HT1080 (cell line): ENCODE measurements at regions not wholly inside any gene's neighbourhood (a gene's known extent, or its start where the extent isn't known, plus 50 kb on each side); places are given as distances from the start of the nearest gene placed in this dataset.
A peak's percentile ranks its signal among the peaks of the same experiment; 100 is the strongest.
"Not testable (repeated sequence)": the region's sequence is repeated elsewhere in the genome, so short reads cannot be mapped to it uniquely, and the experiment has no call there.

ENCODE experiments used
- DNase-seq: peaks from one replicate; pipeline ENCODE4 v3.0.0-alpha.2; 2015; ENCODE audit warnings: low read depth

DNA sequence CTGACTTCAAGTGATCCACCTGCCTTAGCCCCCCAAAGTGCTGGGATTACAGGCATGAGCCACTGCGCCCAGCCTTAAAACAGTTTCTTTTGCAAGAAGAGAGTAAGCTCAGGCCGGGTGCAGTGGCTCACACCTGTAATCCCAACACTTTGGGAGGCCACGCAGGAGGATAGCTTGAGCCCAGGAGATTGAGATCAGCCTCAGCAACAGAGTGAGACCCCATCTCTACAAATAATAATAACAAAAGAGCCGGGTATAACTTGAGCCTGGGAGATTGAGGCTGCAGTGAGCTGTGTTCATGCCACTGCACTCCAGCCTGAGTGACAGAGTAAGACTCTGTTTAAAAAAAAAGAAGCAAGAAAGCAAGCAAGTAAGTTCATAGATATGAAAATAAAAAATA is 482.9 kb downstream of the FAT4 start:
- DNase-seq: not testable (repeated sequence)

- no peak for DNase-seq
These were observed 486.6 kb downstream of the FAT4 start for GRCh38 chr4:125801373-125801772.

GRCh38 chr4:125801924-125802323 is 487.2 kb downstream of the FAT4 start:
- DNase-seq: no peak

- no peak for DNase-seq
These were observed 493.3 kb downstream of the FAT4 start for GRCh38 chr4:125808022-125808421.

DNA sequence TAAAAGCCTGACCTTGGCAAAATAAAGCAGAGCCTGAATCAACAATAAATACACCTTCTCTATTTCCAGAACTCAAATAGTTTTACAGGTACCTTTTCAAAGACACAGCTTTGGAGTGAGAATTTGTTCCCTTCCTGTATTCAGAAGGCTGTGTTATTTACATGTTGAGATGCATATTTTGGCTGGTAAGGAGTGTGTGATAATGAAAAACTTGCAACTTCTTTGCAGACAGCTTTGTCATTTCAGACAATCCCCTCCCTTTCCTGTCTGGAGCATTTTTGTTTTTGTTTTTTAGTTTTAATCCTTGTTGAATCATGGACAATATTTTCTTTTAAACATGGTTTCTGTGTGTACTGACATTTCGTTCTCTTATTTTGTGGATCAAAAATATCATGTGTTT is 493.8 kb downstream of the FAT4 start:
- no peak for DNase-seq

DNA sequence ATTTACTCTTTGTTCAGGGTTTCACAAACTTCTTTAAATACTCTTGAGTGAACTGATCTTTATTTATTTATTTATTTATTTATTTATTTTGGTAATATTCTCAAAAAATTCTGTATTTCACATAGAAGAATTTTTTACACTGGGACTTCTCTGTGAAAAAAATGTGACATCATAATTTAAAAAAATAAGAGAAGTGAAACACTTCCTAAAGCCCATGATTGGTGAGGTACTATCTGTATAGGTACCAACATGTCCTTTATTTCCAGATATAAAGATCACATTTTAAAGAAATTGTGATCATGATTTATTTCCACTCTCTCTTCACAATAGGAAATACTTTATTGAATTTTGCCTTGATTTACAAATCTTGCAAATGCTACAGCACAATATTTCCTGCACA is 497.1 kb downstream of the FAT4 start:
- DNase-seq: no peak

DNA sequence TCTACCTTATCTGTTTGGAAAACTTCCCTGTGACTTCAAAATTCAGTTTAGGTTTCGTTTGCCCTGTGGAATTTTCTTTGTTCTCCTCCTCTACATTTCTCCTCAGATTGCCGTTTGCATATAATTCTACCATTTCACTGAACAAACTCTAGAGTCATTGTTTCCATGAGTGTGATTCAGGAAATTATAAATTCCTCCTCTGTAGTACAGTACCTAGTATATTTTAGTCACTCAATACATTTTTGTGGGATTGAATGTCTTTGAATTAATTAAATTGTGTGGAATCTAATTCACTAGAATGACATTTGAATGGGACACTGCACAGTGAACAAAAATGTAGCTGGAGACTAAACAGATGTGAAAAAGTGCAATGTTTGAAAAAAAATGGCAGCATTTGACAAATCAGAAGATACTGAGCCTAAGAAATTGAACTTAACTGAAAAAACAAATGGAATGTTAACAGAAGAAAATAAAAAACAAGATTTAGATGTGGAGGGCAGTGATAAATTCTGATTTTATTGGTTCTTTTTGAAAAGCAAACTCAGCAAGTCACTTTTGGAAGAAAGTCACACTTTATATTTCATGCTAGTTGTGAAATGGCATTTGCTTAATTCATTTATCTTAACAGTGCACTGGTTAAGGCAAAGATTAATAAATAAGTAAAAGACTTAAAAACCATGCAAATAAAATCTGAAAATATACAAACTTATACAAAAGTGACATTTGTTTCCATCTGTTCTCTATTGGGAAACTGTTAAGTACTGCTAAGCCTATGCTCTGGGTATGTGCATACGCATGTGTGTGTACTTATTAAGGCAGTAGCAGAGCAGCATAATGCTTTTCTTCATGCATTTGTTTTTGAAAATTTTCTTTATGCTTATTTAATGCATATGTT is 512.3 kb downstream of the FAT4 start:
- DNase-seq: no peak

GRCh38 chr4:125827696-125828052 is 512.9 kb downstream of the FAT4 start:
- no peak for DNase-seq

- no peak for DNase-seq
These were observed 513.6 kb downstream of the FAT4 start for GRCh38 chr4:125828346-125828745.

GRCh38 chr4:125832161-125832560 is 517.4 kb downstream of the FAT4 start:
- no peak for DNase-seq

GRCh38 chr4:125836597-125837195 is 521.9 kb downstream of the FAT4 start:
- DNase-seq: peak; percentile 23

- DNase-seq: no peak
These were observed 522.9 kb downstream of the FAT4 start for GRCh38 chr4:125837493-125838201.

- DNase-seq: no peak
These were observed 523.4 kb downstream of the FAT4 start for GRCh38 chr4:125838202-125838601.

- DNase-seq: no peak
These were observed 524.2 kb downstream of the FAT4 start for GRCh38 chr4:125838924-125839323.

GRCh38 chr4:125843947-125844346 is 529.2 kb downstream of the FAT4 start:
- no peak for DNase-seq

- no peak for DNase-seq
These were observed 532.8 kb downstream of the FAT4 start for GRCh38 chr4:125847518-125847917.

- peak; percentile 11 for DNase-seq
These were observed 535.1 kb downstream of the FAT4 start for GRCh38 chr4:125849869-125850268.

DNA sequence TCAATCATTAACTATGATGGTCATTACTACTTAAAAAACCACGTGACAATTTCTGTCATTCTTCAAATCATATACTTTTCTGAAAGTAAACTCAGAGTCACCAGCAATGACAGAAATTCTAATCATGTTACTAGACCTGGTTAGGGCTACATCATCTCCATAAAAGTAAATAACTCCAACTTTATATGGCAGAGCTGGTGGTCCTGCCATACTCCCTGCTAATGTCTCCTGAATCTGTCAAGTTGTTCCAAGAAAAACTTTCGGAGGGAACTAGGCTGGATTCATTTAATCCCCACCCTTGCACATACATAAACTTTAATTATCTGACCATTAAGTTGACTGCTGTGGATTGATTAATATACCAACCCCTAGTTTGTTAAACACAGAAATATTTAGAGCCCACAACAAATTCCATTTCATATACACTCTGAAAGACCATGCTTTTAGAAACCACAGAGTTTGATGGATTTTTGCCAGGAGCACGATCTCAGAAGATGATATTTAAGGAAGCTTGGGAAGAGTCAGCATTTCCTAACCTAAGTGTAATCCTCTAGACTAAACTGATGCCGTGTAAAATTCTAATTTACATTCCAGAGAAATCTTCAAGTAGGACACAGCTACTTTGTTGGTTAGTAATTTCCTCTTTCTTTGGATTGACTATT is 577.0 kb downstream of the FAT4 start:
- DNase-seq: peak; percentile 46

DNA sequence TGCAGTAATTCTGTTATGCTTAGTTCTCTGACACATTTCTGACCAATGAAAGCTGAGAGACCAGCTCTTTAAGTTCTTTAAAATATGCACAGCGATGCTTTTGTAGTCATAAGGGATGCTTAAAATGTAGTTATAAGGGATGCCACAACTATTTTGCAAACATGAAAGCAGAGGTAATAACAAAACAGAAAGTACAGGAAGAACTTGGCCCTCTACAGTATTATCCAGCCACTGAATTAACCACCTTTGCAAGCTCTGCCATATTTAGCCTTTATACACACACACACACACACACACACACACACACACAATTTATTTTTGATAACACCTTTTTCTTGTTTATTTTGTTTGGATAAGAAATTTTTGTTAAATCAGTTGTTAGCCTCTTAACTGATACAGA is 590.0 kb downstream of the FAT4 start:
- no peak for DNase-seq

DNA sequence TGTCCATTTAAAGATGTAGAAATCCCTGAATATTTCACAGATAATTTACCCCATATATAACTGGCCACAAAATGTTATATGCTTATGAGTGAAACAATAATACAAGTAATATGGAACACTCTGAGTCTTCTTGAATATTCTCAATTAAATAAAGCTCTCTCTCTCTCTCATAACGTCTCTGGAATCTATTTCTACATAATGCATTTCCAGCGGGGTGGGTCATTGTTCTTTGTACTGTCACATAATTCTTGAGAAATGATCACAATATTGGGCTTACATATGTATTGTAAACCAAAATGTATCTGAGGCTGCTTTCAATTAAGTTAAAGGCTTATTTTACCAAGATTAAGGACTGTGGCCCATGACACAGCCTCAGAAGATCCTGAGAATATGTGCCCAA is 596.3 kb downstream of the FAT4 start:
- DNase-seq: no peak

DNA sequence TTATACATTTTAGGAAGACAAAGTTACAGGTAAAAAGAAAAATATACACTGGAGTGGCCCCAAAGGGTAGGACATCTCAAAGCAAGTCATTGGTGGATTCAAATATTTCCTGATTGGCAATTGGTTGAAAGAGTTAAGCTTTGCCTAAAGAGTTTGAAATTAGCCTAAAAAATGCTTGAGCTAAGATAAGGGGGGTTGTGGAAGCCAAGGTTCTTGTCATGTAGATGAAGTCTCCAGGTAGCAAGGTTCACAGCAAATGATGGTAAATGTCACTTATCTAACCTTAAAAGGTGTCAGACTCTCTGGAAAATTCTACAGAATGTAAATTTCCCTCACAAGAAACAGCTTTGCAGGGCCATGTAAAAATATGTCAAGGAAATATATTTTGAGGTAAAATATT is 596.7 kb downstream of the FAT4 start:
- DNase-seq: no peak

- DNase-seq: no peak
These were observed 602.8 kb downstream of the FAT4 start for GRCh38 chr4:125917559-125917958.
